Esophagus squamous epithelium (tissue), 4 donors: ENCODE measurements at regions not wholly inside any gene's neighbourhood (a gene's known extent, or its start where the extent isn't known, plus 50 kb on each side); places are given as distances from the start of the nearest gene placed in this dataset.

Source experiments
- CTCF ChIP-seq, 6 experiments: fragments of 450-650 bp in 4 of 6; fragments of 200-600 bp in 2 of 6; sonication (generic) in 2 of 6; IDR thresholded peaks; one replicate each; pipeline ENCODE4 v1.5.1; 2016 to 2019; ENCODE audit warnings: antibody characterized with exemption in 6 of 6, mild to moderate bottlenecking in 4 of 6, moderate library complexity in 4 of 6
- POLR2A ChIP-seq, 4 donors: fragments of 450-650 bp; IDR thresholded peaks; one replicate each; pipeline ENCODE4 v1.6.1; 2017; ENCODE audit warnings: antibody characterized with exemption in 4 of 4, mild to moderate bottlenecking in 4 of 4, moderate library complexity in 3 of 4

GRCh38 chr18:10074728-10075127 lies 160.9 kb downstream of the VAPA start:
- no peak for TF ChIP-seq CTCF (IDR thresholded peaks at IDR 0.05)
- no peak for TF ChIP-seq POLR2A (IDR thresholded peaks at IDR 0.05)
